A673 (cell line): ENCODE measurements at regions not wholly inside any gene's neighbourhood (a gene's known extent, or its start where the extent isn't known, plus 50 kb on each side); places are given as distances from the start of the nearest gene placed in this dataset.

Source experiments
- BruUV-seq: library from RNA; stranded (reverse); fragments of 400-500 nt; replicated peaks from 2 replicates; lab custom pipeline; 2021; lab: Mats Ljungman, UMichigan
- CTCF ChIA-PET: fragments of 300-600 bp; sonication (Branson Sonifier 250); formaldehyde crosslinking; loops from one replicate; lab custom pipeline; 2022; ENCODE audit warnings: antibody characterized with exemption; lab: Charles Lee
- POLR2A ChIA-PET: fragments of 300-600 bp; sonication (Branson Sonifier 250); formaldehyde crosslinking; loops from one replicate; lab custom pipeline; 2022; ENCODE audit warnings: antibody characterized with exemption; ENCODE audit not compliant: low non-redundant PET; lab: Charles Lee
- DNase-seq: peaks from one replicate; pipeline ENCODE4 v3.0.0-alpha.2; 2015; ENCODE audit warnings: low spot score
- H3K27ac ChIP-seq: fragments of 200-600 bp; sonication (generic); 2 replicates; pipeline ENCODE4 v1.5.1; 2016; ENCODE audit warnings: mixed run types, low read depth, mild to moderate bottlenecking, mixed read lengths, antibody characterized with exemption, low read length; ENCODE audit not compliant: poor library complexity, severe bottlenecking
- H3K27me3 ChIP-seq: fragments of 200-600 bp; sonication (generic); replicated peaks from 2 replicates; pipeline ENCODE4 v1.6.1; 2017; ENCODE audit warnings: mixed run types, low read depth, mild to moderate bottlenecking, mixed read lengths, antibody characterized with exemption, low read length; ENCODE audit not compliant: insufficient read depth, poor library complexity
- H3K36me3 ChIP-seq: fragments of 200-600 bp; sonication (generic); 2 replicates; pipeline ENCODE4 v1.6.1; 2016; ENCODE audit warnings: mixed run types, mild to moderate bottlenecking, mixed read lengths, antibody characterized with exemption, low read length; ENCODE audit not compliant: insufficient read depth, poor library complexity, severe bottlenecking
- H3K4me1 ChIP-seq: fragments of 200-600 bp; sonication (generic); 2 replicates; pipeline ENCODE4 v1.6.1; 2017; ENCODE audit warnings: mixed run types, mild to moderate bottlenecking, mixed read lengths, antibody characterized with exemption, low read length; ENCODE audit not compliant: insufficient read depth, poor library complexity, severe bottlenecking
- H3K4me3 ChIP-seq: fragments of 200-600 bp; sonication (generic); 2 replicates; pipeline ENCODE4 v1.5.1; 2016; ENCODE audit warnings: low read depth, mixed run types, mild to moderate bottlenecking, mixed read lengths, low read length; ENCODE audit not compliant: poor library complexity, severe bottlenecking
- H3K9me3 ChIP-seq: fragments of 200-600 bp; sonication (generic); 2 replicates; pipeline ENCODE4 v1.6.1; 2016; ENCODE audit warnings: mixed run types, low read depth, mild to moderate bottlenecking, mixed read lengths, antibody characterized with exemption, low read length; ENCODE audit not compliant: poor library complexity, severe bottlenecking
- EZH2 ChIP-seq: fragments of 200-600 bp; sonication (generic); IDR thresholded peaks from 2 replicates; pipeline ENCODE4 v1.6.1; 2017; ENCODE audit warnings: borderline replicate concordance, low read depth, mild to moderate bottlenecking, mixed read lengths, antibody characterized with exemption, low read length; ENCODE audit not compliant: poor library complexity, severe bottlenecking
- intact Hi-C: fragments of 100-400 bp; cut with micrococcal nuclease; formaldehyde crosslinking; loops from one replicate; pipeline ENCODE4 v1.10.0; 2022; ENCODE audit not compliant: unreplicated experiment
- TF ChIP-seq, protein P1 (sequence below): fragments of 300-800, 200-600 bp; sonication (generic); conservative IDR thresholded peaks from 2 replicates; pipeline ENCODE4 v1.5.1; 2017; ENCODE audit warnings: low read depth, mild to moderate bottlenecking, antibody characterized with exemption, low read length, moderate library complexity, mixed read lengths

DNA sequence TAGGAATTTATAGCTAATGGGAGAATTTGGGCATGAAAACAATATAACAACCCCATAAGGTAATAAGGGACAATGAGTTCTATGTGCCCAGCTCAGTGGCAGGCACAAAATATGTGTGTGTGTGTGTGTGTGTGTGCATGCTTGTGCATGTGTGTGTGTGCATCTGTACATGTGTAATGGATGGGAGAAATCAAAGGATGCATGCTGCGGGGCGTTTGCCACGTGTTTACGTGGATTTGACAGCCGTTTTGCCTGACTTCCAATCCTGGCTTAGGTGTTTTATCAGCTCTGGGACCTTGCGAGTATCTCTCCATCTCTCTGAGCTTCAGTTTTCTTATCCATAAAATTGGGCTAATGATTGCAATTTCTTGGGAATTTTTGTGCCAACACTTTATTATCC, 108.4 kb downstream of the IRX5 start:
- intact Hi-C loops = no loop called here
- no peaks in the 10 kb centered on the region for H3K36me3 ChIP-seq
- BruUV-seq = no TSS peak
- no peaks in the 10 kb centered on the region for H3K9me3 ChIP-seq
- CTCF ChIA-PET = no interaction called here
- H3K27me3 ChIP-seq = no peaks in the 10 kb centered on the region
- H3K4me1 ChIP-seq = no peaks in the 10 kb centered on the region
- no peak overlapping the region for H3K27ac ChIP-seq
- no peak for DNase-seq
- TF ChIP-seq, protein P1, sequence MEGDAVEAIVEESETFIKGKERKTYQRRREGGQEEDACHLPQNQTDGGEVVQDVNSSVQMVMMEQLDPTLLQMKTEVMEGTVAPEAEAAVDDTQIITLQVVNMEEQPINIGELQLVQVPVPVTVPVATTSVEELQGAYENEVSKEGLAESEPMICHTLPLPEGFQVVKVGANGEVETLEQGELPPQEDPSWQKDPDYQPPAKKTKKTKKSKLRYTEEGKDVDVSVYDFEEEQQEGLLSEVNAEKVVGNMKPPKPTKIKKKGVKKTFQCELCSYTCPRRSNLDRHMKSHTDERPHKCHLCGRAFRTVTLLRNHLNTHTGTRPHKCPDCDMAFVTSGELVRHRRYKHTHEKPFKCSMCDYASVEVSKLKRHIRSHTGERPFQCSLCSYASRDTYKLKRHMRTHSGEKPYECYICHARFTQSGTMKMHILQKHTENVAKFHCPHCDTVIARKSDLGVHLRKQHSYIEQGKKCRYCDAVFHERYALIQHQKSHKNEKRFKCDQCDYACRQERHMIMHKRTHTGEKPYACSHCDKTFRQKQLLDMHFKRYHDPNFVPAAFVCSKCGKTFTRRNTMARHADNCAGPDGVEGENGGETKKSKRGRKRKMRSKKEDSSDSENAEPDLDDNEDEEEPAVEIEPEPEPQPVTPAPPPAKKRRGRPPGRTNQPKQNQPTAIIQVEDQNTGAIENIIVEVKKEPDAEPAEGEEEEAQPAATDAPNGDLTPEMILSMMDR = no peak
- no peak for TF ChIP-seq EZH2
- H3K4me3 ChIP-seq = no peak overlapping the region
- POLR2A ChIA-PET = no interaction called here

DNA sequence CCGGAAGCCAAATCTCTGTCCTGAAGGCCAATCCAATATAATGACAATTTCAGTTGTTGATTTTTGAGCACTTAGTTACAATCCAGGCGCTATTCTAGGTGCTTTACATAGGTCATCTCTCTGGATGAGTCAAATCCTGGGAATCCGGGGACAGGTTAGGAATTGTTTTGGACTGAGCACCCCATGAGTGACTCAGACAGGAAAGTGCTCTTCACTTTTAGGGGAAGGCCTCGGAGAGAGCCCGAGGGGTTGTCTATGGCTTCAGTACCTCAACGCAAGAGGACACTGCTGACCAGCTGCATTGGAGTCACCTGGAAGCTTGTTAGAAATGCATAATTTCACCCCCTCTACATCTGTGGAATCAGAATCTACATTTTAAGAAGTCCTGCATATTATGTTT, 108.8 kb downstream of the IRX5 start:
- intact Hi-C loops = no loop called here
- no peak overlapping the region for H3K27ac ChIP-seq
- no peaks in the 10 kb centered on the region for H3K4me1 ChIP-seq
- TF ChIP-seq EZH2 = no peak
- TF ChIP-seq, protein P1 = no peak
- BruUV-seq = no TSS peak
- H3K4me3 ChIP-seq = no peak overlapping the region
- POLR2A ChIA-PET = no interaction called here
- no peaks in the 10 kb centered on the region for H3K36me3 ChIP-seq
- H3K27me3 ChIP-seq = no peaks in the 10 kb centered on the region
- no peaks in the 10 kb centered on the region for H3K9me3 ChIP-seq
- no peak for DNase-seq
- CTCF ChIA-PET = no interaction called here

- BruUV-seq = no TSS peak
- H3K9me3 ChIP-seq = no peaks in the 10 kb centered on the region
- H3K36me3 ChIP-seq = no peaks in the 10 kb centered on the region
- DNase-seq = no peak
- H3K27ac ChIP-seq = no peak overlapping the region
- H3K27me3 ChIP-seq = no peaks in the 10 kb centered on the region
- intact Hi-C loops = no loop called here
- TF ChIP-seq, protein P1 = no peak
- no peak for TF ChIP-seq EZH2
- no peak overlapping the region for H3K4me3 ChIP-seq
- ChIA-PET POLR2A (no interaction called here), CTCF (no interaction called here)
- no peaks in the 10 kb centered on the region for H3K4me1 ChIP-seq
Observed at GRCh38 chr16:55039931-55040330, 109.3 kb downstream of the IRX5 start.
